Mucosa of rectum (tissue), 2 donors: ENCODE measurements at regions not wholly inside any gene's neighbourhood (a gene's known extent, or its start where the extent isn't known, plus 50 kb on each side); places are given as distances from the start of the nearest gene placed in this dataset.

Experiments used
- H3K27ac ChIP-seq, 2 donors: one replicate each; pipeline ENCODE4 v1.7.0; 2013; ENCODE audit warnings: inconsistent platforms in 2 of 2, low read depth in 2 of 2, low read length in 2 of 2
- H3K27me3 ChIP-seq, 2 donors: one replicate each; pipeline ENCODE4 v1.7.0; 2013; ENCODE audit warnings: low read length in 2 of 2; ENCODE audit not compliant: control insufficient read depth in 2 of 2, insufficient read depth in 2 of 2
- H3K36me3 ChIP-seq, 2 donors: one replicate each; pipeline ENCODE4 v1.7.0; 2013; ENCODE audit warnings: low read length in 2 of 2; ENCODE audit not compliant: control insufficient read depth in 2 of 2, insufficient read depth in 2 of 2
- H3K4me1 ChIP-seq, 2 donors: one replicate each; pipeline ENCODE4 v1.7.0; 2013; ENCODE audit warnings: low read length in 2 of 2, mild to moderate bottlenecking in 1 of 2; ENCODE audit not compliant: control insufficient read depth in 2 of 2, insufficient read depth in 2 of 2
- H3K4me3 ChIP-seq, 2 donors: one replicate each; pipeline ENCODE4 v1.7.0; 2013; ENCODE audit warnings: low read length in 2 of 2
- H3K9ac ChIP-seq, 2 donors: one replicate each; pipeline ENCODE4 v1.7.0; 2013; ENCODE audit warnings: low read length in 2 of 2, low read depth in 1 of 2, mild to moderate bottlenecking in 1 of 2
- H3K9me3 ChIP-seq, 2 donors: one replicate each; pipeline ENCODE4 v1.7.0; 2013; ENCODE audit warnings: low read length in 2 of 2; ENCODE audit not compliant: control insufficient read depth in 2 of 2
- donor health status: healthy.
- donor health status: Normal muscosa, but diverticular disease.

- H3K27ac ChIP-seq = no peak overlapping the region
- H3K27me3 ChIP-seq = peaks cover 0 to 4% of the 10 kb centered on the region in 2 donors
- H3K4me3 ChIP-seq = no peak overlapping the region
- H3K36me3 ChIP-seq = no peaks in the 10 kb centered on the region
- H3K9ac ChIP-seq = no peak overlapping the region
- no peaks in the 10 kb centered on the region for H3K4me1 ChIP-seq
- no peaks in the 10 kb centered on the region for H3K9me3 ChIP-seq
Measured at GRCh38 chr6:6537488-6538260, 50.8 kb upstream of the LY86 start.

- Histone ChIP-seq H3K9ac (no peak overlapping the region), H3K36me3 (no peaks in the 10 kb centered on the region), H3K4me3 (no peak overlapping the region), H3K27me3 (peaks cover 0 to 2% of the 10 kb centered on the region in 2 donors), H3K27ac (no peak overlapping the region), H3K4me1 (no peaks in the 10 kb centered on the region), H3K9me3 (no peaks in the 10 kb centered on the region)
Measured at GRCh38 chr6:6538261-6538660, 50.3 kb upstream of the LY86 start.
